Stimulated activated CD4-positive, alpha-beta T cell treated with anti-CD3 and anti-CD28 coated beads, TNF-alpha, amount 100 ng/mL, for 1 hour (primary cell): ENCODE measurements at regions not wholly inside any gene's neighbourhood (a gene's known extent, or its start where the extent isn't known, plus 50 kb on each side); places are given as distances from the start of the nearest gene placed in this dataset.
"Not testable (repeated sequence)": the region's sequence is repeated elsewhere in the genome, so short reads cannot be mapped to it uniquely, and the experiment has no call there.

Experiments
- DNase-seq, 3 donors: peaks; one replicate each; pipeline ENCODE4 v3.0.0-alpha.2; 2020; ENCODE audit warnings: low read depth in 3 of 3, low spot score in 1 of 3

DNA sequence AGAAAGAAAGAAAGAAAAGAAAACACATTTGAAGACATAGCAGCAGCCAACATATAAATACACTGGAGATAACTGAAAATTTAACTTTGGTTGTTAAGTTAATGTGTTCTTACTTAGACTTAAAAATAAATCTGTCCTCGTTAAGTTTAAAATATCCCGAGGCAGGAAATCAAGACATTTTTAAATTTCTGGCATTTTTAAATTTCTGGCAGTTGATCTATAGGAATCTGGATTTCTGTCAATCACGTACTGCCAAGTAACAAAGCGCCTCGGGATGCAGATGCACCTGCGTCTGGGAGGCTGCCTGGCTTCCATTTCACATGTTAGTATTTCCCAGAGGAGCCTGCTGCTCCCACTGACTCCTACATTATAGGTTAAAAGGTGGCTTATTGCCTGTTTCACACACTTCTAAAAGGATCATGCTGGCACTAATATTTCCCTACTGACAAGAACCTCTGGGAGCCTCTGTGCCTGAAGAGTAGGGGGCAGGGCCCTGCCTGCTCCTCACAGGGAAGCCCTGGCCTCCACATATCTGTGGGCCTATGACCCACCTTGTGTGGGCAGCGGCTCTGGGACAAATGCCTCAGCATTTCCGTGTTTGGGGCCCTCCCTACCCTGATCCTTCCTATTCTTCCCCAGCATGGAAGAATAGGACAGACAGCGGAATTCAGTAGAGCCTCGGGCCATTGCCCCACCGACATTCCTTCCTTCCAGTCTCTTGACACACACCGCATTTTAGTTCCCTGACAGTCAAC lies 62.8 kb upstream of the ATP12A start:
- DNase-seq = no peak

DNA sequence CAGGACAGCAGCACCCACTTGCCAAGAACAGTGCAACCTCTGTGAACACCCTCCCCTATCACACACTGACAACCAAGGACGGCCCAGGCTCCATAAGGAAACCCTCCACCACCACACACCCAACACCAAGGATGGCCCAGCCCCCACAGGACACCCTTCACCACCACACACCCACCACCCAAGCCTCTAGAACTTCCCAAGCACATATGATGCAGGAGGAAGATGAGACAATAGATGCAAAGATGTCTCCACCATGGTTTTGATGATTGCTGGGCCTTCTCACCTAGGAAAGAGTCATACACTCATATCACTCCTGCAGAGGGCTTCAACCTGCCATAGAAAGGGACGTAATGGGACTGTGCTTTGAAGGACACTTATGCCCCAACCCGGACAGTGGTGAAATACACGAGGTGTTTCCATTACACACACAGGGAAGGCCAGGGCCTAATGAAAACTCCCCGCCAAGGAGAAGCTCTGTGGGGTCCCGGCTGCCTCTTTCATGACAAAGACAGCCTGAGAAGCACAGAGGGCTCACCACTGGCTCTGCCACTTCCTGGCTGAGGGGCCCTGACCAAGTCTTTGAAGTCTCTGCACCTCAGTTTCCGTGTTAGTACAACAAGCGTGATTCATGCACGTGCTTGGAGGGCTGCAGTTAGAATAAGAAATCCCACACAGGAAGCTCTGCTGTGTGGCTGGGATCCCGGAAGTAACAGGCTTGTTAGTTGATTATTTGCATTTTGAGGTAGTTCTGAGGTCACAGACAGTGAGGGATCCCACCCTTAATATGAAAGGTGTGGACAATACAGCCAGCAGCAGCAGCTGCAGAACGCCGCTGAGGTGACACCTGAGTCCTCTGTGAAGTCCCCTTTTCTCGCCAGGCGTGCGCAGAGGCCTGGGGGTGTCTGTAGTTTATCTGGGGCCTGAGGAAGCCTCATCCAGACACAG lies 61.9 kb upstream of the ATP12A start:
- peak in 2 of 3 donors; percentile 10 to 18 for DNase-seq

DNA sequence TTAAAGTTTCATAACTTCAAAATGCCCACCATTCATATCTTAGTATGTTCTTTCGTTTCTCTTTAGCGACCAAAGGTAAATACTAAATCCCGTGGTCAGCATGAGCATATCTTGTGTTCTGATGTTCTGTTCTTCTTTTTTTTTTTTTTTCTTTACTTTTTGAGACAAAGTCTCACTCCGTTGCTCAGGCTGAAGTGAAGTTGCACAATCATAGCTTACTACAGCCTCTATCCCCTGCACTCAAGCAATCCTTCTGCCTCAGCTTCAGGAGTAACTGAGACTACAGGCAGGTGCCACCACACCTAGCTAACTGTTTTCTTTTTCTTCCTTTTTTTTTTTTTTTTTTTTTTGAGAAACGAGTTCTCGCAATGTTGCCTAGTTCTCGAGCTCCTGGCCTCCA lies 60.9 kb upstream of the ATP12A start:
- no peak for DNase-seq

DNA sequence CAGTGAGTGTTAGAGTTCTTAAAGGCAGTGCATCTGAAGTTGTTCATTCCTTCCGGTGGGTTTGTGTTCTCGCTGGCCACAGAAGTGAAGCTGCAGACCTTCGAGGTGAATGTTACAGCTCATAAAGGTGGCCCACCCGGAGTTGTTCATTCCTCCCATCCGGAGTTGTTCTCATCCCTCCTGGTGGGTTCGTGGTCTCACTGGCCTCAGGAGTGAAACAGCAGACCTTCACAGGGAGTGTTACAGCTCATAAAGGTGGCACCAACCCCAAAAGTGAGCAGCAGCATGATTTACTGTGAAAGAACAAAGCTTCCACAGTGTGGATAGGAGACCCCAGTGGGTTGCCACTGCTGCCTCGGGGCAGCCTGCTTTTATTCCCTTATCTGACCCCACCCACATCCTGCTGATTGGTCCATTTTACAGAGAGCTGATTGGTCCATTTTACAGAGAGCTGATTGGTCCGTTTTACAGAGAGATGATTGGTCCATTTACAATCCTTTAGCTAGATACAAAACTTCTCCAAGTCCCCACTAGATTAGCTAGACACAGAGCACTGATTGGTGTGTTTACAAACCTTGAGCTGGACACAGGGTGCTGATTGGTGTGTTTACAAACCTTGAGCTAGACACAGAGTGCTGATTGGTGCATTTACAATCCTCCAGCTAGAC lies 57.6 kb upstream of the ATP12A start:
- not testable (repeated sequence) for DNase-seq

DNA sequence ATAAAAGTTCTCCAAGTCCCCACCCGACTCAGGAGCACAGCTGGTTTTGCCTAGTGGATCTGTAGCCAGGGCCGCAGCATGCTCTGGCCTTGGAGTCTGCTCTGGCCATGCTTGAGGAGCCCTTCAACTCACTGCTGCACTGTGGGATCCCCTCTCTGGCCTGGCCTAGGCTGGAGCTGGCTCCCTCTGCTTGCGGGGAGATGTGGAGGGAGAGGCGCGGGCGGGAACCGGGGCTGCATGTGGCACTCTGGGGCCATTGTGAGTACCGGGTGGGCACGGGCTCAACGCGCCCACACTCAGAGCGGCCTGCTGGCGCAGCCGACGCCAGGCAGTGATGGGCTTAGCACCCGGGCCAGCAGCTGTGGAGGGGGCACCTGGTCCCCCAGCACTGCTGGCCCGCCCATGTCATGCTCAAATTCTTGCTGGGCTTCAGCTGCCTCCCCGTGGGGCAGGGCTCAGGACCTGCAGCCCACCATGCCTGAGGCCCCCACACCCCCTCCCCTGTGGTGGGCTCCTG lies 57.0 kb upstream of the ATP12A start:
- DNase-seq = no peak

DNA sequence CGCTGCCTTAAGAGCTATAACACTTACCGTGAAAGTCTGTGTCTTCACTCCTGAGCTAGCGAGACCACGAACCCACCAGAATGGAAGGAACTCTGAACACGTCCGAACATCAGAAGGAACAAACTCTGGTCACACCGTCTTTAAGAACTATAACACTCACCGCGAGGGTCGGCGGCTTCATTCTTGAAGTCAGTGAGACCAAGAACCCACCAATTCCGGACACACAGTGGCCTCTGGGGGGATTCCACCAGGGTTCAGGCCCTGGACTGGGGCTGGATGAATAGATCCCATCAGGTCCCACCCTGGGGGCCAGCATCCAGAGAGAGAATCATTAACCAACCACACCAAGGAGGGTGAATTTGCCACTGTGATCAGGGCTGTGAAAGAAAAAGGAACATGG lies 55.8 kb upstream of the ATP12A start:
- DNase-seq = no peak

DNA sequence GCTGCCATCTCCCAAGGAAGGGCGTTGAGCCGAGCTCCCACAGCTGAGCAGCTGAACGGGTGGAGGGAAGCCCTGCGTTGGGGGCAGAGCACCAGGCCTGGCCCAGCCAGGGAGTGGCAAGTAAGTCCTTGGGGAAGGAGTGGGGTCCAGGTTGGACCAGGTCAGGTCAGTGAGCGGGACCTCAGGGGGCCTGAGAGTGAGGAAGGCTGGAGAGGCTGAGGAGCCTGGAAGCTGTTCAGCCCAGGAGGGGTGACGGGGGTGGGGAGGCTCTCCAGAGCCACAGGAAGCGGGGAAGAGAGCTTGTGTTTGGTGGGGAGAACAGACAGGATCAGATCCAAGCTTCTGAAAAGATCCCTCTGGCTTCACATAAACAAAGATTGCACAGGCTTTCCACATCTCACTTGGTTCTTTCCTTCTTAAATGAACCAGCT lies 55.4 kb upstream of the ATP12A start:
- DNase-seq = no peak

DNA sequence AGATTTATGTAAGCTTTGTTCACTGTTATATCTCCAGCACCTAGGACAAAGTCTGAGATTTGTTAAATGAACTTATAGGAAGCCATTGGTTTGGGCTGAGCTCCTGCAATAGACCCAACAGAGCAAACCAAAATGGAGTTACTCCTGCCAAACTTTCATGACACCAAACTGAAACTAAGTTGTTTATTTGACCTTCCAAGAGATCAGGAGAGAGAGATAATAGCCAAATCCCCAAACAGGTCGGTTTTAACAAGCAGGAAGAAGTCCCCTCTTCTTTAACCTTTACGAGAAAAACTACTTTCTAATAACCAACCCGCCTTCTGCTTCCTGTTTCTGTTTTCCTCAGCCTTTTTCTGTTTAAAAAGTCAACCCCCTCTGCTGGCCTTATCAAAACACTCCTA lies 54.9 kb upstream of the ATP12A start:
- no peak for DNase-seq

DNA sequence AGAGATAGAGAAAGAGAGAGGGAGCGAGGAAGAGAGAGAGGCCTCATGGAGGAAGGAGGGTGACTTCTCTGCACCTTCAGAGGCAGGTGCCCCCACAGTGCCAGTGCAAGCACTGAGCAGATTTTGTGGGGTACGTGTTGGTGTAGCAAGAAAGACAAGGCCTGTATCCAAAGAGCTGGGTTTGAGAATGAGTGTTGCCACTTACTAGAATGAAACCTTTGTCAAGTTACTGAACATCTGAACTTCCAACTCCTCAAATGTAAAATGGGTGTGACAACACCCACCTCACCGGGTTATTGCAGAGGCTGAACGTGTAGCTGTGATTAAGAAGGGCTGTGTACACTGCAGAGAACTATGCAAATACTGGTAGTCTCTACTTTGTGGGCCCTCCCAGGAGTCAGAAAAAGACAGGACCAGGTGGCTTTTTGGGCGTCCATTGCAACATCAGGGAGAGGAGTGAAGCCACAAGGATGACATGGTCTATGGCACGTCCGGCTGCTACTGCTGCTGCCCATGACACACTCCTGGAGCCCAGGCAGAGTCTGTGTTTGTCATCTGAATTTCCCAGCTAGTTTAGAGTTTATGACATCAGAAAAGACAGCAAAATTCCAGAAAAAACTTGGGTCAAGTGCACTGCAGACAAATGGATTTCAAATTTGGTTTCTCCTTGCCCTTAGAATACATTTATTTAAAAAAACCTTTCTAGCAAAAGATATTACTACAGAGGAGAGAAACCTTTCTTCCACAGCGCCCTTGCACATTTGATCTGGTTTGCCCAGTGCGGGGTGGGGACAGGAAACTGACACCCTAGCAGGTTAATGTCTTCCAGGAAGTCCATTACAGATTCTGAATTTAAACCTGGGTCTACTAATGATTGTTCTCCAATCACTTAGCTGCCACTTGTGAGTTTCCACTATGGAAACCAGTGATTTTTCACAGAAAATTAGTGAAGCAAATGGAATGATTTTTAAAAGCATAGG lies 54.0 kb upstream of the ATP12A start:
- DNase-seq = no peak

DNA sequence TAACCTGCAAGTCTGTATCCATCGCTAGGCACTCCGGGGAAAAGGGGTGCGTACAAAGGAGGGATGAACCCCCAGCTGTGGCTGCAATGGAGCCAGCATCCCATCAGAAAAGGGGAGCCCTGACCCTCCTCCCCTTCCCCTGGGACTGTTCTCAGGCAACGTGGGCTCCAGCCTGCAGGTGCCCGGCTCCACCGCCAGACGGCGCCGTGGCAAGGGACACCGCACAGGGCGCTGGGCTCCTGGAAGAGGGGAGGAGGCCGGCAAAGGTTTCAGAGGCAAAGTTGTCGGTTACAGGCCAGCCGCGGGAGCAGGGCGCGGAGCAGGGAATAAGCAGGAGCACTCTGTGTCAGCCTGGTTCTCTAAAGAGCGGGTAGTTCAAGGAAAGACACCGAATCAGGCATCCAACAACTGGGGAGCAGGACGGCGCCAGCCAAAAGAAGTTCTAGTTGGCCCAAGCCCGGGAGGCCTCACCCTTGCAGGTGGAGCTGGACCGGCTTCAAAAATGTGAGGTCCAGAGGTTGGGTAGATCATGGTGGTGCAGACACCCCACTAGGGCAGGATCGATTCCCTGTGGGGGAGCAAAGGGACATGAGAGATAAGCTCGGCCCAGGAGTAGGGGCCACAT lies 53.0 kb upstream of the ATP12A start:
- no peak for DNase-seq

DNA sequence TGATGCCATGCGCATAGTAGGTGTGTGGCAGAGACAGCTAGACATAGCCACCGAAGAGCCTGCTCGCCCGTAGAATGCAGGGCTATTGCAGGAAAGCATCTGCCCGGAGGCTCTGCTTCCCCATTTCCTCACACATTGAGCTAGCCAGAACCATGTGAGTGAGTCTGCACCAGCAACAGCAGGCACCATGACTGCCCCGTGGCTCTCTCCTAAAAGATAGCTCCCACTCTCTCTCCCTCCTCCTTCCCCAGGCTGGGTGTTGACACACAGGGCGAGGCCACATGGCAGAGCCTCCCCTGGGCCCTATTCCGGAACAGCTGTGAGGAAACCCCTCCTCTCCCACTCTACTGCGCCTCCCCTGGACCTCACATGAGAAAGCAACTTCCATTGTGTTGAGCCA lies 52.3 kb upstream of the ATP12A start:
- DNase-seq = no peak

DNA sequence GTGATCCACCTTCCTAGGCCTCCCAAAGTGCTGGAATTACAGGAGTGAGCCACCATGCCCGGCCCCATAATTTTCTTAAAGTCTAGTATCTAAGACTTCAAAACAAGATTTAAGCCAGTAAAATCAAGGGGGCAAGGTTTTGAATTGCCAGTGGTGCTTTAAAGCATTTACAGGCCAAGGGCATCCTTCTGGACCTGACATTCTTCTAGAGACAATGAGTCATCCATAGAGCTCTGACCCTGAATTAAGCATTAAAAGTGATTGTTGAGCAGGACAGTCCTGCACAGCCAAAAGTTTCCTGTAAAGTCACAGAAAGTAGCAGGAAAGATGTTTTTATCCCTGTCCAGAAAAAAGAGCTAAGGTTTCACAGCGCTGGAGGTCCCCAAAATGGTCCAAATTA lies 50.9 kb upstream of the ATP12A start:
- DNase-seq = no peak

DNA sequence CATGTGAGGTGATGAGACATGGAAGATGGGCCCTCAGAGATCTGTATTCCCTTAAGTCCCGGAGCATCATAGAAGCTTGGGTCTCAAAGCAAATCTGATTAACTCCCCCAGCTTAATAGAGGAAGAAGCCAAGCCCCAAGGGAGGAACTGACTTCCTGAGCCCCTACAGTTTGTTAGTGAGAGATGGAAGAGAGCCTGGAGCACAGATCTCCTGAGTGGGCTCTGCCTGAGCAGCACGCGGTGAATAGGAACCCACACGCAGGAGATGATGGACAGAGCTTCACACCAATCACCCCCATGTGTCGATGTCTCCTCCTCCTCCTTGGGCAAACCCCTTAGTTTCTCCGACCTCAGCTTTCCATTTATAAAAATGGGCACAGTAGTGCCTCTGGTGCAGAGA lies 50.1 kb upstream of the ATP12A start:
- DNase-seq = no peak
